ENCODE measurements at regions not wholly inside any gene's neighbourhood (a gene's known extent, or its start where the extent isn't known, plus 50 kb on each side); places are given as distances from the start of the nearest gene placed in this dataset.

- no peak for ATAC-seq (ENCODE audit: insufficient read depth, low read depth)
These were observed 1076.2 kb downstream of the C4orf33 start for GRCh38 chr4:130172156-130172555.

GRCh38 chr4:130178106-130178505 is 1082.2 kb downstream of the C4orf33 start:
- H3K79me2 ChIP-seq (ENCODE audit: insufficient read depth, low read length) = no peaks in the 10 kb centered on the region
- no peak overlapping the region for H3K27ac ChIP-seq (ENCODE audit: low read length)
- H3K36me3 ChIP-seq (ENCODE audit: insufficient read depth, low read length) = no peaks in the 10 kb centered on the region
- H3K9me3 ChIP-seq (ENCODE audit: insufficient read depth, low read length, severe bottlenecking) = no peaks in the 10 kb centered on the region
- no peaks in the 10 kb centered on the region for H3K4me1 ChIP-seq (ENCODE audit: insufficient read depth, low read length)
- H3K27me3 ChIP-seq (ENCODE audit: insufficient read depth, low read length, poor library complexity) = no peaks in the 10 kb centered on the region
- no peaks in the 10 kb centered on the region for H4K20me1 ChIP-seq (ENCODE audit: insufficient read depth, low read length)
- H2AFZ ChIP-seq (ENCODE audit: low read depth, low read length) = no peak overlapping the region
- no peak overlapping the region for H3K4me3 ChIP-seq (ENCODE audit: low read depth in 1 of 2, low read length in 2 of 2)
- H3K9ac ChIP-seq (ENCODE audit: low read depth, low read length) = no peak overlapping the region
- ATAC-seq (ENCODE audit: insufficient read depth, low read depth) = no peak
- DNase-seq = no peak
- no peak overlapping the region for H3K4me2 ChIP-seq (ENCODE audit: insufficient read depth, low read length)
- no peak for TF ChIP-seq EZH2 (IDR thresholded peaks at IDR 0.05; ENCODE audit: borderline replicate concordance, low read depth, low read length, severe bottlenecking)
- TF ChIP-seq CTCF (IDR thresholded peaks at IDR 0.05; ENCODE audit: borderline replicate concordance, extremely low read depth, low read length, poor library complexity, severe bottlenecking) = no peak

More at GRCh38 chr4:130172156-130172555, 1076.2 kb downstream of the C4orf33 start:
- H3K36me3 ChIP-seq (ENCODE audit: insufficient read depth, low read length) = no peaks in the 10 kb centered on the region
- H3K9me3 ChIP-seq (ENCODE audit: insufficient read depth, low read length, severe bottlenecking) = no peaks in the 10 kb centered on the region
- H3K4me3 ChIP-seq (ENCODE audit: low read depth in 1 of 2, low read length in 2 of 2) = no peak overlapping the region
- no peak overlapping the region for H3K9ac ChIP-seq (ENCODE audit: low read depth, low read length)
- H3K27me3 ChIP-seq (ENCODE audit: insufficient read depth, low read length, poor library complexity) = no peaks in the 10 kb centered on the region
- no peak overlapping the region for H3K4me2 ChIP-seq (ENCODE audit: insufficient read depth, low read length)
- peak overlapping the region; percentile 7; the same call in 1 of the 2 replicates for H2AFZ ChIP-seq (ENCODE audit: low read depth, low read length)
- H3K27ac ChIP-seq (ENCODE audit: low read length) = no peak overlapping the region
- TF ChIP-seq EZH2 (IDR thresholded peaks at IDR 0.05; ENCODE audit: borderline replicate concordance, low read depth, low read length, severe bottlenecking) (no peak), CTCF (IDR thresholded peaks at IDR 0.05; ENCODE audit: borderline replicate concordance, extremely low read depth, low read length, poor library complexity, severe bottlenecking) (no peak)
- no peaks in the 10 kb centered on the region for H3K4me1 ChIP-seq (ENCODE audit: insufficient read depth, low read length)
- H4K20me1 ChIP-seq (ENCODE audit: insufficient read depth, low read length) = no peaks in the 10 kb centered on the region
- no peaks in the 10 kb centered on the region for H3K79me2 ChIP-seq (ENCODE audit: insufficient read depth, low read length)
- no peak for DNase-seq

GRCh38 chr4:130183096-130183495 is 1087.1 kb downstream of the C4orf33 start:
- no peak overlapping the region for H3K9ac ChIP-seq (ENCODE audit: low read depth, low read length)
- DNase-seq = no peak
- no peak overlapping the region for H3K4me2 ChIP-seq (ENCODE audit: insufficient read depth, low read length)
- H3K4me1 ChIP-seq (ENCODE audit: insufficient read depth, low read length) = no peaks in the 10 kb centered on the region
- no peaks in the 10 kb centered on the region for H3K79me2 ChIP-seq (ENCODE audit: insufficient read depth, low read length)
- H4K20me1 ChIP-seq (ENCODE audit: insufficient read depth, low read length) = no peaks in the 10 kb centered on the region
- no peak overlapping the region for H3K4me3 ChIP-seq (ENCODE audit: low read depth in 1 of 2, low read length in 2 of 2)
- no peak for ATAC-seq (ENCODE audit: insufficient read depth, low read depth)
- no peaks in the 10 kb centered on the region for H3K9me3 ChIP-seq (ENCODE audit: insufficient read depth, low read length, severe bottlenecking)
- TF ChIP-seq CTCF (IDR thresholded peaks at IDR 0.05; ENCODE audit: borderline replicate concordance, extremely low read depth, low read length, poor library complexity, severe bottlenecking) (no peak), EZH2 (IDR thresholded peaks at IDR 0.05; ENCODE audit: borderline replicate concordance, low read depth, low read length, severe bottlenecking) (no peak)
- H2AFZ ChIP-seq (ENCODE audit: low read depth, low read length) = no peak overlapping the region
- no peaks in the 10 kb centered on the region for H3K36me3 ChIP-seq (ENCODE audit: insufficient read depth, low read length)
- H3K27me3 ChIP-seq (ENCODE audit: insufficient read depth, low read length, poor library complexity) = no peaks in the 10 kb centered on the region
- no peak overlapping the region for H3K27ac ChIP-seq (ENCODE audit: low read length)

GRCh38 chr4:130183766-130184165 is 1087.8 kb downstream of the C4orf33 start:
- Histone ChIP-seq H3K9me3 (ENCODE audit: insufficient read depth, low read length, severe bottlenecking) (no peaks in the 10 kb centered on the region), H3K36me3 (ENCODE audit: insufficient read depth, low read length) (no peaks in the 10 kb centered on the region), H3K4me2 (ENCODE audit: insufficient read depth, low read length) (no peak overlapping the region), H3K27me3 (ENCODE audit: insufficient read depth, low read length, poor library complexity) (no peaks in the 10 kb centered on the region), H3K4me1 (ENCODE audit: insufficient read depth, low read length) (no peaks in the 10 kb centered on the region), H2AFZ (ENCODE audit: low read depth, low read length) (no peak overlapping the region), H3K9ac (ENCODE audit: low read depth, low read length) (no peak overlapping the region), H3K4me3 (ENCODE audit: low read depth in 1 of 2, low read length in 2 of 2) (no peak overlapping the region), H4K20me1 (ENCODE audit: insufficient read depth, low read length) (no peaks in the 10 kb centered on the region), H3K27ac (ENCODE audit: low read length) (no peak overlapping the region), H3K79me2 (ENCODE audit: insufficient read depth, low read length) (no peaks in the 10 kb centered on the region)
- no peak for ATAC-seq (ENCODE audit: insufficient read depth, low read depth)
- TF ChIP-seq CTCF (IDR thresholded peaks at IDR 0.05; ENCODE audit: borderline replicate concordance, extremely low read depth, low read length, poor library complexity, severe bottlenecking) = no peak
- TF ChIP-seq EZH2 (IDR thresholded peaks at IDR 0.05; ENCODE audit: borderline replicate concordance, low read depth, low read length, severe bottlenecking) = no peak
- no peak for DNase-seq

Data from DND-41 (cell line).